DMS53 treated with DMSO at 0.1 percent for 48 hours (cell line): ENCODE measurements at regions not wholly inside any gene's neighbourhood (a gene's known extent, or its start where the extent isn't known, plus 50 kb on each side); places are given as distances from the start of the nearest gene placed in this dataset.
"Not testable (repeated sequence)": the region's sequence is repeated elsewhere in the genome, so short reads cannot be mapped to it uniquely, and the experiment has no call there.

ENCODE experiments used
- DNase-seq: peaks from one replicate; lab custom pipeline; 2025; ENCODE audit not compliant: unreplicated experiment; lab: John Stamatoyannopoulos, UW

DNA sequence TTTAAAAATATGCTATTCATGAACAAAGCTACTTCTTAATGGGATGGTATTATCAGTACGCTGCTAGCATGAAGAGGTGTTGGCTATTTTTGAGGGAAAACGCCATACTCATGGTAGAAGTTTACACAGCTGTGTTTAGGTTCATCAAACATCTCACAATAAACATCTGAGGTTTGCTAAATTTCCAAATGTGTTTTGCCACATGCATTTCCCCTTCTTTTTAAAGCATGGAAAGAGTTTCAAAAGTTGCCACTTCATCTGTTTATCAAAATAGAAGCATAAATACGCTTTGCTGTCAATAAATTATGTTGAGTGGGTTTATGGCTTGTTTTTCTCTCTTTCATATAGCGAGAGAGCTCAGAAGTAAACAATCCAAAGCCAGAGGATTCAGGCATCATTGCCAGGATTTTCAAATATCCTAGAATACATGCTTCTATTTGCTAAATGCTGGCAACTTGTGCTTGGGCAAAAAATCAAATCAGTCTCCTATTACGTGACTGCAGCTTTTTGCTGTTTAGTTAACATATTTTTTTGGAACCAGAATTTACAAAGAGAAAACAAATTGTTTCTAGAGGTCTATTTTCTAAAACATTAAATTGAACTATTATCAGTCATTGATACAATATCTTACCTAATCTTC is 1919.9 kb upstream of the LRRTM1 start:
- peak; percentile 61 for DNase-seq

DNA sequence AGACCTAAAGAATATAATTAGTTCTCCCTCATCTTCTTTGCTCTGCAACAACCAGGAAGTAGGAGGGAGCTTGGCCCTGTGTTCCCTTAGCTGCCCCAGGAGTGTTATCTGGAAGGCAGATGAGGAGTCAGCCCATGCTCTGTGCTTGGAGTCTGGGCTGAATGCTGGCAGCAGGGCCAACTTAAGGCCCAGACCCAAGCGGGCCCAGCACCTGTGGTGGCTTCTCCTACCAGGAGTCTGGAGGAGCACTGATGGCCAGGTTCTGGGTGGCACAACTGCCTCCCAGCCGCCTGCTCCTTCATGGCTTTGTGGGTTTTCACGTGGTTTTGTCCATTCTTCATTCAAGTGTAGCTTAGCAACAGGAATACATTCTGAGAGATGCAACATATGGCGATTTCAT is 1910.7 kb upstream of the LRRTM1 start:
- DNase-seq = peak; percentile 9

DNA sequence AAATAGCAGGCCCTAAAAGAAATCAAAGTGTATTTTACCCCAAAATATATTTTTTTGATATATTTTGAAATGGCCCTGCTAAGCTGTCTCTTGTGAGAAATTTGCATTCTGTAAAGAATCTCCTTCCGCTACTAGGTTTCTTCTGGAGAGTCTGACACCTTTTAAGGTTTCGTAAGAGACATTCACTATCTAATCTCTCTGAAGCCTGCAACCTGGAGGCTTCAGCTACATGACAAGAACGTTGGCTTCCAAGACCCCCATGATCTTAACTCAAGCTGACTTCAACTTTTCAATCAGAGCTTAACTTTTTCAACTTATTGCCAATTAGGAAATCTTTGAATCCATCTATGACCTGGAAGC is 1894.9 kb upstream of the LRRTM1 start:
- no peak for DNase-seq

DNA sequence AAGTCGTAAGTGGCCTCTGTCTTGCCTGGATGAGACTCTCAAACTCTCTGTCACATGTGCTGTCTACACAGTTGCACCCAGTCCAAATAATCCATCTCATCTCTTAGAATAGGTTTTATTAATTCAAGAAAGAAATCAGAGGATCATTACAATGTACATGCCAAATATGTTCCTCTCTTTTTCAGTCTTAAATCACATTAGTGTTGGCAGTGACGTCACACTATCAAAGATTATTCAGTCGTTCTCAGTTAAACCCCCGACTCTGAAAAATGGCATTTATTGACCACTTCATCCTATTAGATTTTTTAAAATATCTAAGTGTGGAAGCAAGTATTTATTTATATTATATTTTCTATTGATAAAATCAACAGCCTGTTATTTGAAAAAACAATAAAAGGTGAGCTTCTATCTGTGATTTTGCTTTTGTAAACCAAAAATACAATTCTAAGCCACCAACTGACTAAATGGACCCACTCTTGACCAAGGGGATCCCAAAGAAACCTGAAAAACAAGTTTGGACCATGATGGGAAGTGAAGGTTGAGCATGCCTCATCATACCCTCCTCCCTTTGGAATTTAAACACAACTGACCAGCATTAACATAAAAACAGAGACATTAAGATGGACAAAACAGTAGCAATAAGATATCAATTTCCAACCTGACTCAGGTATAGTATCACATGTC is 1894.4 kb upstream of the LRRTM1 start:
- DNase-seq = no peak

DNA sequence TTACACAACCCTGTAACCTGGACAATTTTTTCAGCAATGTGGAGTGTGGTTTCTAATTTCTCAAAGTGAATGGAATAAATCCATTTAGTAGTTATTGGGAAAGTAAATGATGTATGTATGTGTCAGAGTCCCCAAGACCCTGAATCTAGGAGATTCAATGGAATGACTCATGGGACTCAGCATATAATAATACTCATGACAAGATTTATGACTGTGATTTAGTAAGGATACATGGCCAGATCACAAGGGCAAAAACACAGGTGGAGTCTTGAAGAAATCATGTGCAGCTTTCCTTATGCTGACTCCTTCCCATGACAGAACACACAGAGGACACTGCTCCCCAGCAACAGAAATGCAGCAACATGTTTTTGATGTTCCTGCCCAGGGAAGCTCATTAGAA is 1877.7 kb upstream of the LRRTM1 start:
- no peak for DNase-seq

DNA sequence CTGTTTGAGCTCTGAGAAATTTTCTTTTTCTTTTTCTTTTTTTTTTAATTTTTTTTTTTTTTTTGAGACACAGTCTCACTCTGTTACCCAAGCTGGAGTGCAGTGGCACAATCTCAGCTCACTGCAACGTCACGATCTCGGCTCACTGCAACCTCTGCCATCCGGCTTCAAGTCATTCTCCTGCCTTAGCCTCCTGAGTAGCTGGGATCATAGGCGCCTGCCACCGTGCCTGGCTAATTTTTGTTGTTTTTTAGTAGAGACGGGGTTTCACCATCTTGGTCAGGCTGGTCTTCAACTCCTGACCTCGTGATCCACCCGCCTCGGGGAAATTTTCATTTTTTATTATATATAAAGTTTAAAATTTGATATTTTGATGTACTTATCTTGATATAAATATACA is 1870.7 kb upstream of the LRRTM1 start:
- not testable (repeated sequence) for DNase-seq

DNA sequence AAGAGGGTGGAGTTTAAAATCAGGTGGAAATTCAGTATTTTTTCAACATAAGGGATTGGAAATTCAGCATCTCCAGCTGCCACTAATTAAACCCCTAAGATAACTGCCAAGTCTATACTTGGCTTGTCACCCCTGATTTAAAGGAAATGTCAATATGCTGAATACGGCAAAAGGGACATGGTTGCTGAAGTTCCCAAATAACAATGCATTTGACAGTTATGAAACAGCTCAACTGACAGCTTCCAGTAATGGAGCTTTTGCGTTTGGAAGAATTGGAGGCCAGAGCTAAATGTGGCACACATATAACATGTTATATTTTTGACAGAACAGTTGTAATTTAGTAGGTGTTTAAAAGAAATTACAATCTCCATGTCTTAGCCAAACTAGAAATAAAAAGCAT is 1867.9 kb upstream of the LRRTM1 start:
- no peak for DNase-seq

DNA sequence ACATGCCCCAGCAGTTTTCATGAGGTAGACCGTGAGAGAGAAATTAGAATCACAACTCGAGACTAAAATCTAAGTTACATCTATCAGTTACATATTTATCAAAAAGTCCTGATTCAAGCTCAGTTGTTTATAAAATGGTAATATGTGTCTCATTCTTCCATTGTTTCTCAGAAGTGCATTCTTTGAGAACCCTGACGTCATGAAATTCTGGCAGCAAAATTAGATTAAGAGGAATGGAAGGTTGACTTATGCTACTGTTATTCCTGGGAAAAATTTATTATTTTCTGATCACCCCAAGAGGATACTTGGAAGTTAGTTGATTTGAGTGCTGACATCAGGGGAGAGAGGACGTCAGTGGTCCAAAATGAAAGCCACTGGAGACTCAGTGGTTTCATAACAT is 1864.8 kb upstream of the LRRTM1 start:
- no peak for DNase-seq

DNA sequence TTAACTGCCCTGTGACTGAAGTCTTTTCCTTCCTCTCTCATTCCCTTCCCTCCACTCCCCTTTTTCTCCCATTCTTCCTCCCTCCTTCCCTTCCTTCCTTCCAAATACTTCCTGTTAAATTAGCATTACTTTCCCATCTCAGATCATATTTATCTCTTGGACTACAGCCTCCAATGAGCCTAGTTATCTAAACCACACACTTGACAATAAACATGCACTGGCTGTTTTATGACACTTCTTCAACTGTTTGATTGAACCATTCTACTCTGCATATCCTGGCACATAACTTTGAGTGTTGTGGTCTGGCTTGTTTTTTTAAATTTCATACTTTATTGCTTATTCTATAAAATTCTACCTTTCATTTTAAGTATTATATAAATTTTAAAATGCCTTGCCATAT is 1860.8 kb upstream of the LRRTM1 start:
- no peak for DNase-seq

DNA sequence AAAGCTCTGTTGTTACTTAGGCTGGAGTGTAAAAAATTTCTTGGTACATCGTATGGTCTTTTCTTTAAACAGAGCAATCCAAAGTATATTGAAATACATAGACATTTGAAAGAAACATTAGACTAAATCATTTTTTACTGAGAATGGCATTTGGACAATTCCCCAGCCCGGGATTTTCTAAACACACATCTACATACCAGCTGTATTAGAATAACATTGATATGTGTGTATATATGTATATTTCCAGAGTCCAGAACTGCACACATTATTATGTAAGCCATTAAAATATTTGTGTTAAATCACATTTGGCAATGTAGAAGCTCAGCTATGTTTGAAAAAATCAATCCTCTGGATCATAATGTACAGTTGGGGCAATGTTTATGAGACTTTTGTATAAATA is 1853.6 kb upstream of the LRRTM1 start:
- no peak for DNase-seq

DNA sequence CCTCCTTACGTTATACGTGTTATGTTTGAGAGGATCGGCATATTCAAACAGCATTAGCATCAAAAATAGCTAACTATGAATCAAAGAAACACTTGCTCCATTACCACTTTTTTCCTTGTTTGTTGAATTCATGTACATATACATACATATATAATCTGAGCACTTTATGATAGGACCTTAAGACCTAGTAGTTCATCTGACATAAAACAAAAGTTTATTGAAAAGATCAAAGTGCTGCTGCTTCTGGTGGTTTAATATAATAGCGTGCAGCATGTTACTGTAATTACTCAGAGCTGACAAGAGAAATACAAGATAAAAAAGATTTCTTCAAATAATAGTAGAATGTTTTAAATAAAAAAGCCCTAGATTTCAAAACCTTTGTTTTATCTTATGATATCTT is 1850.9 kb upstream of the LRRTM1 start:
- no peak for DNase-seq

DNA sequence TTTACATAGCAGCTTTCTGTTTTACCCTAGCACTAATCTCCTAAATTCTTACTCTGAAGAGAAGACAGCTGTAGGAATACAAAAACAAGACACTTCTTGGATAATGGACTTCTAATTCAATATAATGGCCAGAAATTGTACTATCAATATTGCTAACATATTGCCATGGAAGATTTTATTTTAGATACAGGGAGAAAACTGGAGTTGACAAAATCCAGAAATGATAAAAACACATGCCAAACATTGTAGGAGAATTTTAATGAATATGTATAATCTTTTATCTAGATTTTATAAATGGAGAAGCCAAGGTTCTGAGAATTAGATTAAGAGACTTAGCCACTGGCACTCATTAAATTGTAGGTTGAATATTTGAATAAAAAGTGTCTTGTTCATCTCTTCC is 1838.8 kb upstream of the LRRTM1 start:
- DNase-seq = no peak

DNA sequence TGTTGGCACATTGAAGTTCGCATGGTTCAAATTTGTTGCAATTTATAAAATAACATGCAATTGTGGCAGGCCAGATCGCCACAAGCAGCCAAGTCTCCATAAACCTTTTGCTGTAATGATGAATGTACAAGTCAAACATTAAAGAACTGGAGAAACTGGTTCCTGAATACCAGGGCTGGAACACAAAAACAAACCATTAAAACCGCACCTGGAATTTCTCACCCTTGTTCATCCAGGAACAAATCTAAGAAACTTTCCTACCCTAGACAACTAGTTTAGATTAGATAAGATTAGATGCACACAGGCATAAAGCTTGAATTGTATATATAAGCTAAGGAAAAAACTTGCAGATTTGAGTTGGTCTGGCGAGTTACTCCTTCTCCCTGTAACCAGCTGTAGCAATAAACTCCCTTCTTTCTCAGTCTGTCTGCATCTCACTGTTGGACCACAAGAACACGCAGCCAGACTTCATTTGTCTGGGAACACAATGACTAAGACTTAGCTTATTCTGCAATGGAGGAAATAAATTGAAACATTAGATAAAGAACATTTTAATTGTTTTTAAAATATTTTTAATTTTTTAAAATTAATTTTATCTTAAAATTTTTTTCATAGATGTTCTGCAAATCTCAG is 1835.5 kb upstream of the LRRTM1 start:
- peak; percentile 88 for DNase-seq

DNA sequence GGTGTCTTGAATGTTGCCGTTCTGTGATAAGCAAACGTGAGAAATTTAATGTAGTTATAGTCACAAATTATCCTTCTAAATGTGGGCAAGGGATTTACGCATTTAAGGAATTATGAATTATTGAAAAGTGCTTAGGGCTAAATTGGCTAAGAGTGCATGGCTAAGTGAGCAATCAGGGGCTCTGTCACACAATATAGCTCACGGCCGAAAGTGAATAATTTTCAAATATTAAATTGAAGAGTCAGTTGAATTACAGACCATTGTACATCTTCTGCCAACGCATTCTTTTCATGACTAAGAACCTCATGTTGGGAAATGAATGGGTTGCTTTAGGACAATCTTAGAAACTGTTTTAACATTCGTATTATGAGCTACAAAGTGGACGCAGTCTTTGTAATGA is 1832.9 kb upstream of the LRRTM1 start:
- DNase-seq = no peak

DNA sequence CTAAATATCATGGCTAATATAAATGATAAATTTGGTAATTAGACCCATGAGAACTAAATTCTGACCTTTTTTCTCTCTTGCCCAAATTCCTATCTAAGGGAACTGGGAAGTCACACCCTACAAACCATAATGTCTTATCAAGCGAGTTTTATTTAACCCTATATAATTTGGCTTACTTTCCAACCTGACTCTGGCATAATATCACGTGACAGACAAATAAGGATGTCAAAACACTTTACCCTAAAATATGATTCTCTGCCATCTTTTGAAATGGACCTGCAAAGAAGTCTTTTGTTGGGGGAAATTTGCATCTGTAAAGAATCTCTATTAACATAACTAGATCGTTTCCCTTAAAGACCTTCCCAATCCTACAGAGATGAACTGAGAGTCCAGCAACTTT is 1823.5 kb upstream of the LRRTM1 start:
- no peak for DNase-seq

DNA sequence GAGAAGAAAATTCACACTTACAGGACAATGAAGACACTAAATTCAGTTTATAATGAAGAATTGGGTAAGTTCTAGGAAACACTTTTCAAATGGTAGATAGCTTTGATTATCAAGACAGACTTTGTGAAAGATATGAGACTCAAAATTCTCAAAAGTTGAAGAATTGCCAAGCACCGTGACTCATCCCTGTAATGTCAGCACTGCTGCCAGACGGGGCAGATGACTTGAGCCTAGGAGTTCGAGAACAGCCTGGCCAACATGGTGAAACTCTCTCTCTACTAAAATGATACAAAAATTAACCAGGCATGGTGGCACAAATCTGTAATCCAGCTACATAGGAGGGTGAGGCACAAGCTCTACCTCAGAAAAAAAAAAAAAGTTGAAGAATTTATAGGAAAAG is 1820.1 kb upstream of the LRRTM1 start:
- DNase-seq = no peak

DNA sequence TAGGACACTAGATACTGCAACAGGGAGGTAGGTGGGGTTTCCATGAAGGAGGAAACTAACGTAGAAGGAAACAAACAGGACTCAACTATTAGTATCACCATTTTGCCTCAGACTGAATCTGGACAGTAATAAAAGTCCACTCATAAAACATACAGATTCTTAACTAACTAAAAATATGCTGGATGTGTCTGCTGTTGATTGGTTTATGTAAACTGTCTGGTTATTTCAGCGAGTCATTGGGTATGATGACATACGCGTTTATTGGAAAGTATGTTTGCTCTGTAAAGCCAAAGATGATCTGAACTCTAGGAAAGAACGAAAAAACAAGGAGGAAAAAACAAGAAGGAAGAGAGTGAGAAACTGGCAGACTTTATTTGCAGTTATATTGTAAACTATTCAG is 1816.1 kb upstream of the LRRTM1 start:
- peak; percentile 55 for DNase-seq

DNA sequence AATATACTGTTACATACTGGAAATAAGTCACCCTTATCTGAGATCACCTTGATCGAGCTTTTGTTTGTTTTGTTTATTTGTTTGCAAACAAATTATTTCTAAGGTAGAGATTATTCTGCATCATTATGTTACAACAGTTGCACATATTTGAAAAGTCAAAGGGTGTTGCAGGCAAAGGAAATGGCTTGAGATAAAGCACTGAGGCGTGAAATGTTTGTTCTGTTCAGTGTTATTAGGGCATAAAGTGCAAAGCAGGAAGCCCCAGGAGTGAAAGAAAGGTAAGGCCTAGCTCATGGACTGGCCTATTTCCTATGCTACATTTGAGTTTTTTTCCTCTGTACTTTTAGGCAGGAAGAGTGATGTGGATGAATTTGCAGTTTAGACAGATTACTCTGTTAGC is 1815.6 kb upstream of the LRRTM1 start:
- peak; percentile 83 for DNase-seq

DNA sequence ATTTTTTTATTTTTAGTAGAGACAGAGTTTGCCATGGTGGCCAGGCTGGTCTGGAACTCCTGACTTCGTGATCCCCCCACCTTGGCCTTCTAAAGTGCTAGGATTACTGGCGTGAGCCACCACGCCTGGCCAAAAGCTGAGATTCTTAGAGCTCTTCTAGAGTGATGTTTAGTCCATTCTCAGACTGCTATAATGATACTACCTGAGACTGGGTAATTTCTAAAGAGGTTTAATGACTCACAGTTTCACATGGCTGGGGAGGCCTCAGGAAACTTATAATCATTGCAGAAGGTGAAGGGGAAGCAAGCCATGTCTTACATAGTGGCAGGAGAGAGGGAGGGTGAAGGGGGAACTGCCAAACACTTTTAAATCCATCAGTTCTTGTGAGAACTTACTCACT is 1804.9 kb upstream of the LRRTM1 start:
- no peak for DNase-seq

DNA sequence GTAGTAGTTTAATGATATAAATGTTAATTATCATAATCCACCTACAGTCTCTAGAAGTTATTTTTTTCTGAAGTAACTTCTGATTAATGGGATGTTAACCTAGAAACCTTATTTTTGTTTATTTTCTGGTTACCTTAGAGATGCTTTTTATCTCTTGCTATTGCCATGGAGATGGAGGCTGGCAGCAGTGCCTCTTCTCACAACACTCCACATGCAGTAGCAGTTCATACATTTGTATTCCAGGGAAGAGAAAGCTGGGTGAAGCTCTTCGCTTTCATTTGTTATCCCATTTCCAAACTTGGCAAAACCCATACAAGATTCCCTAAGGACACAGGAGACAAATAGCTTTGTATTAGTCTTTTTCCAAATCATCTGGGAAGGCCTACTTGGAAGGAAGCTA is 1794.1 kb upstream of the LRRTM1 start:
- DNase-seq = no peak

DNA sequence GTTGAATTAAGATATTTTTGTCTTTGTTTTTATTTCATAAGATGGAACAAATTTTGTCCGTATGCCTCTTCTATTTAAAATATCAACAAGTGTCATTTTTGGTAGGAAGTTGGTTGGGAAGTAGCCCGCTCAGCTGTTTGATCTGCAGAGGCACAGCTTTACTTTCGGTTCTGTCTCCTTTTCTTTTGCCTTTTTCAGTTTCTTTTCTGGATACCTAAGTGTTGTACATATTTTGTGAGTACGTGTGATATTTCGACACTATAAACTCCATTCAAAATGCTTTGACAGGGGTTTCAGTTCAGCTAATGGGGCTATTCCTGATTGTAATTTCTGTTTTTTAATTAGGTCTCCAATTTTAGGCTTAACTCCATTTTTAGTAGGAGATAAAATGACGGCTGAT is 1785.0 kb upstream of the LRRTM1 start:
- no peak for DNase-seq

DNA sequence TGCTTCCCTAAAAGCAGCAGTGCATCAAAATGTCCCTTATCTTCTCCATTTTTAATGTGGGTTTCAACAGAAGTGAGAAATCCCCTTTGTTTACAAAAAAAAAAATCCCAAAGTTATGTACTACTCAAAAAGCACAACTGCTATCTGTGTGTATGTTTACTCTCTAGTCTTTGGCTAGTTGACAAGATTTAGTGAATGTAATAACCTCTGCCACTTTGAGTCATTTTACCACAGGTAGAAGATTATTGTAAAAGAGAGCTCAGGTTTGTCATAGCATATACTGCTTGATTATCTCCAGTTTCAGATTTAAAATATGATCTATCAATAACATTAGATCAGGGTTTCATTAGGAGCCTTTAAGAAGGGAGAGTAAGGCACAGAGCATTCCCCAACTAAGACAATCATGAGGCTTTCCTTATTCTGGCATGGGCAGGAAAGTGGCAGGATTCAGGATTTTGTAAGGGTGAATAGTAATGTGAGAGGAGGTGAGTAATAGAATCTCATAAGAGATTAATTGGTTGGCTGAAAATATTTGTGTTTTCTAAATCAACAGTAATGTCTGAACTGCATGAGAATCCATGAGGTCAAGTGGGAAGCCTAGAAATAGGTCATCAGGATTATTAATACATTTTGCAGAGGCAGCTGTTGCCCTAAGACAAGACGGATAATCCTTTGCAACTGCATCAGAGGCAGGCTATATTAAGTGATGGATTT is 1780.3 kb upstream of the LRRTM1 start:
- no peak for DNase-seq
